ENCODE measurements at regions not wholly inside any gene's neighbourhood (a gene's known extent, or its start where the extent isn't known, plus 50 kb on each side); places are given as distances from the start of the nearest gene placed in this dataset.

DNA sequence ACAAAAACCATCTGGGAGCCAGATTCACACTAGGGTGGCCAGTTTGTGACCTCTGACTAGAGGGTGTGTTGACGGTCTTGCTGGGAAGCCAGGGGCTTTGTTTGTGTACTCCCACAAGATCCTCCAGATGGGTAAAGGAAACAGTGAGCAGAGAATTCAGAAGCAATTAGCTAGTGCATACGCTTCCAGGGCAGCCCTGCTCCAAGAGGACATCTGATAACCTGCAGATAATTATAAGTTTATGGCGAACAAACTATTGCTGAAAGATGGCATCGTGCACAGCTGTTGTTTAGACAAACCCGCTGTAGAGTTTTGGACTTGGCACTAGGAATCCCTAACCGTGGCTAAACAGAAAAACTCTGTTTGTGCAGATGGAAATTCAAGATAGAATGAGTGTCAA lies 326.4 kb downstream of the TGFB2 start:
- Mint-ChIP-seq H3K27ac (ENCODE audit: low read depth, unreplicated experiment) (no peak overlapping the region), H3K27me3 (ENCODE audit: insufficient read depth, unreplicated experiment) (no peaks in the 10 kb centered on the region), H3K9me3 (ENCODE audit: unreplicated experiment) (peaks cover 8% of the 10 kb centered on the region), H3K36me3 (ENCODE audit: insufficient read depth, unreplicated experiment) (no peaks in the 10 kb centered on the region), H3K4me1 (ENCODE audit: insufficient read depth, unreplicated experiment) (no peaks in the 10 kb centered on the region), H3K4me3 (ENCODE audit: unreplicated experiment) (no peak overlapping the region)
- no peak for DNase-seq (ENCODE audit: unreplicated experiment)
- BruUV-seq (replicated peaks), result no TSS peak
- intact Hi-C loops (cut with micrococcal nuclease), result no loop called here
- CTCF ChIA-PET, result interaction anchor here (0.6 to 1.0 kb wide), 2 partner anchors 207 to 397 kb away, joined by 3 to 6 read pairs; no protein-coding TSS in a partner anchor
- POLR2A ChIA-PET, result interaction anchor here (0.6 kb wide), 1 partner anchor 34 kb away, joined by 3 read pairs; no protein-coding TSS in a partner anchor
- TF ChIP-seq, protein P1, sequence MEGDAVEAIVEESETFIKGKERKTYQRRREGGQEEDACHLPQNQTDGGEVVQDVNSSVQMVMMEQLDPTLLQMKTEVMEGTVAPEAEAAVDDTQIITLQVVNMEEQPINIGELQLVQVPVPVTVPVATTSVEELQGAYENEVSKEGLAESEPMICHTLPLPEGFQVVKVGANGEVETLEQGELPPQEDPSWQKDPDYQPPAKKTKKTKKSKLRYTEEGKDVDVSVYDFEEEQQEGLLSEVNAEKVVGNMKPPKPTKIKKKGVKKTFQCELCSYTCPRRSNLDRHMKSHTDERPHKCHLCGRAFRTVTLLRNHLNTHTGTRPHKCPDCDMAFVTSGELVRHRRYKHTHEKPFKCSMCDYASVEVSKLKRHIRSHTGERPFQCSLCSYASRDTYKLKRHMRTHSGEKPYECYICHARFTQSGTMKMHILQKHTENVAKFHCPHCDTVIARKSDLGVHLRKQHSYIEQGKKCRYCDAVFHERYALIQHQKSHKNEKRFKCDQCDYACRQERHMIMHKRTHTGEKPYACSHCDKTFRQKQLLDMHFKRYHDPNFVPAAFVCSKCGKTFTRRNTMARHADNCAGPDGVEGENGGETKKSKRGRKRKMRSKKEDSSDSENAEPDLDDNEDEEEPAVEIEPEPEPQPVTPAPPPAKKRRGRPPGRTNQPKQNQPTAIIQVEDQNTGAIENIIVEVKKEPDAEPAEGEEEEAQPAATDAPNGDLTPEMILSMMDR (IDR thresholded peaks at IDR 0.05; ENCODE audit: unreplicated experiment), result no peak

DNA sequence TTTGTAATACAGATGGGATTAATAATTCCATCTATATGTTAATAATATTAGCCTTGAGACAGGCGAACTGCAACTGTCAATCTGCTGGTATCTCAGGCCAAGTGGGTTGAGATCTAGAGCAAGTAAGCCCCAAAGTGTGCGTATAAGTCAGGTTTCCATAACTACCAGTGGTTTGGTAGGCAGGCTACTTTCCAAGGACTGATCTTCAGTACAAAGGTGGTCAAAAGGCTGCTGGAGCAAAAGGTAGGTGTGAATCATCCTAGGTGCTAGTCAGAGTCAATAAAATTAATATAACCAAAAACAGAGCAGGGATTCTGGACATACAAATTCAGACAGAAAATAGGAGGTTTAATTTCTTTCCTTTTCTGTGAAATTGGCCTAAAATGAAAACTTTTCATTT lies 328.0 kb downstream of the TGFB2 start:
- no peak for DNase-seq (ENCODE audit: unreplicated experiment)
- TF ChIP-seq, protein P1 (IDR thresholded peaks at IDR 0.05; ENCODE audit: unreplicated experiment), result no peak
- ChIA-PET CTCF (no interaction called here), POLR2A (interaction anchor here (0.6 kb wide), 1 partner anchor 30 kb away, joined by 3 read pairs; no protein-coding TSS in a partner anchor)
- H3K9me3 Mint-ChIP-seq (ENCODE audit: unreplicated experiment), result peaks cover 8% of the 10 kb centered on the region
- no TSS peak for BruUV-seq (replicated peaks)
- H3K4me3 Mint-ChIP-seq (ENCODE audit: unreplicated experiment), result no peak overlapping the region
- no peaks in the 10 kb centered on the region for H3K4me1 Mint-ChIP-seq (ENCODE audit: insufficient read depth, unreplicated experiment)
- H3K27me3 Mint-ChIP-seq (ENCODE audit: insufficient read depth, unreplicated experiment), result no peaks in the 10 kb centered on the region
- intact Hi-C loops (cut with micrococcal nuclease), result no loop called here
- no peak overlapping the region for H3K27ac Mint-ChIP-seq (ENCODE audit: low read depth, unreplicated experiment)
- no peaks in the 10 kb centered on the region for H3K36me3 Mint-ChIP-seq (ENCODE audit: insufficient read depth, unreplicated experiment)

DNA sequence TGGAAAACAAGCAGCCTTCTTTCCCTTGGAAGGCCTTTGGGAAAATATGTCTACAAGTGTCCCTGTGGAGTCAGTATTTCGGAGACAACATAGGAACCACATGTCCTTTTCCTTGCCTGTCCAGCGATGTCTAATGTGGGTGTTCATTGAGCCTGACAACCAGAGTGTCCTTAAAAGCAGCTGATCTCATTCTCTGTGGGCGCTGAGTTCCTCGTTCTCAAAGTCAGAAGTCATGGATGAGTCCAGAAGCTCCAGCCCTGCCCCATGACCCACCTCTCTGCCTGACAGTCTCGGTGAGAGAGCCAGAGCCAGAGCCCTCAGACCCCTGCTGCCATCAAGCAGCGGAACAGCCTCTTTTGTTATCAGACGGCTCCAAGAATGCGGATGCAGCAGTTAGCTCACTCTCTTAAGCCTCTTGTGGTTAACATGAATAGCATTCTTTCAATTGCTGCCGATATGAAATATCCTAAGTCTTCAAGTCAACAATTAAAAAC lies 329.2 kb downstream of the TGFB2 start:
- Mint-ChIP-seq H3K4me3 (ENCODE audit: unreplicated experiment) (no peak overlapping the region), H3K27ac (ENCODE audit: low read depth, unreplicated experiment) (no peak overlapping the region), H3K36me3 (ENCODE audit: insufficient read depth, unreplicated experiment) (no peaks in the 10 kb centered on the region), H3K4me1 (ENCODE audit: insufficient read depth, unreplicated experiment) (no peaks in the 10 kb centered on the region), H3K9me3 (ENCODE audit: unreplicated experiment) (peaks cover 8% of the 10 kb centered on the region), H3K27me3 (ENCODE audit: insufficient read depth, unreplicated experiment) (no peaks in the 10 kb centered on the region)
- ChIA-PET POLR2A (interaction anchor here (1.7 kb wide), 1 partner anchor 9 kb away, joined by 5 read pairs; no protein-coding TSS in a partner anchor), CTCF (interaction anchor here (0.6 to 1.4 kb wide), 2 partner anchors 38 to 344 kb away, joined by 3 read pairs; no protein-coding TSS in a partner anchor)
- no peak for DNase-seq (ENCODE audit: unreplicated experiment)
- no TSS peak for BruUV-seq (replicated peaks)
- TF ChIP-seq, protein P1 (IDR thresholded peaks at IDR 0.05; ENCODE audit: unreplicated experiment), result no peak
- intact Hi-C loops (cut with micrococcal nuclease), result no loop called here

DNA sequence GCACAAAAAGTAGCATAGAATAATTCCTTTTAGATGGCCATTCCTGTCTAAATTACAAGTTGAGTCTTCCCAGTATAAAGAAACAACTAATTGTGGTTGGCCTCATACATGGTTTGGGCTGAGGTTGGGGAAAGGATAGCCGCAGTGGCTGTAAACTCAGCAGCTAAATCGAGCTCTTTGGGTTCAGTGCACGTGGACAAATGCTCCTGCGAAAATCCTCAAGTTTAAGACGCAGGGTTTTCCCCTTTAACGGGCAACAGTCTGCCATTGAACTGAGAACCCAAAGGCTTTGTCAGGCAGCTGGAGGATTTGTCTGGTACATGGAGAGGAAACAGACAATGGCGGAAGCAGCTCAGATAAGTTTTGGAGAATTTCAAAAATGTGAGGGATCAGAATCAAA lies 331.9 kb downstream of the TGFB2 start:
- Mint-ChIP-seq H3K4me3 (ENCODE audit: unreplicated experiment) (no peak overlapping the region), H3K4me1 (ENCODE audit: insufficient read depth, unreplicated experiment) (no peaks in the 10 kb centered on the region), H3K27me3 (ENCODE audit: insufficient read depth, unreplicated experiment) (no peaks in the 10 kb centered on the region), H3K36me3 (ENCODE audit: insufficient read depth, unreplicated experiment) (no peaks in the 10 kb centered on the region), H3K9me3 (ENCODE audit: unreplicated experiment) (peaks cover 7% of the 10 kb centered on the region), H3K27ac (ENCODE audit: low read depth, unreplicated experiment) (no peak overlapping the region)
- no peak for DNase-seq (ENCODE audit: unreplicated experiment)
- no TSS peak for BruUV-seq (replicated peaks)
- ChIA-PET CTCF (interaction anchor here (0.5 to 1.2 kb wide), 7 partner anchors 8 to 1029 kb away, joined by 3 to 6 read pairs (median 4); no protein-coding TSS in a partner anchor), POLR2A (interaction anchor here (1.1 kb wide), 1 partner anchor 35 kb away, joined by 3 read pairs; no protein-coding TSS in a partner anchor)
- intact Hi-C loops (cut with micrococcal nuclease), result no loop called here
- TF ChIP-seq, protein P1 (IDR thresholded peaks at IDR 0.05; ENCODE audit: unreplicated experiment), result no peak
